B cell (primary cell): ENCODE measurements at regions not wholly inside any gene's neighbourhood (a gene's known extent, or its start where the extent isn't known, plus 50 kb on each side); places are given as distances from the start of the nearest gene placed in this dataset.
"Not testable (repeated sequence)": the region's sequence is repeated elsewhere in the genome, so short reads cannot be mapped to it uniquely, and the experiment has no call there.

Experiments used
- EZH2 ChIP-seq: IDR thresholded peaks from 2 replicates; pipeline ENCODE4 v1.6.1; 2012; ENCODE audit warnings: borderline replicate concordance, low read depth, mild to moderate bottlenecking, moderate library complexity, low read length; ENCODE audit not compliant: insufficient read depth, poor library complexity, severe bottlenecking
- TF ChIP-seq, protein P1 (sequence below): fragments of 200-600 bp; IDR thresholded peaks from one replicate; pipeline ENCODE4 v1.8.0; 2022; ENCODE audit warnings: antibody characterized with exemption, mild to moderate bottlenecking

- TF ChIP-seq, protein P1, sequence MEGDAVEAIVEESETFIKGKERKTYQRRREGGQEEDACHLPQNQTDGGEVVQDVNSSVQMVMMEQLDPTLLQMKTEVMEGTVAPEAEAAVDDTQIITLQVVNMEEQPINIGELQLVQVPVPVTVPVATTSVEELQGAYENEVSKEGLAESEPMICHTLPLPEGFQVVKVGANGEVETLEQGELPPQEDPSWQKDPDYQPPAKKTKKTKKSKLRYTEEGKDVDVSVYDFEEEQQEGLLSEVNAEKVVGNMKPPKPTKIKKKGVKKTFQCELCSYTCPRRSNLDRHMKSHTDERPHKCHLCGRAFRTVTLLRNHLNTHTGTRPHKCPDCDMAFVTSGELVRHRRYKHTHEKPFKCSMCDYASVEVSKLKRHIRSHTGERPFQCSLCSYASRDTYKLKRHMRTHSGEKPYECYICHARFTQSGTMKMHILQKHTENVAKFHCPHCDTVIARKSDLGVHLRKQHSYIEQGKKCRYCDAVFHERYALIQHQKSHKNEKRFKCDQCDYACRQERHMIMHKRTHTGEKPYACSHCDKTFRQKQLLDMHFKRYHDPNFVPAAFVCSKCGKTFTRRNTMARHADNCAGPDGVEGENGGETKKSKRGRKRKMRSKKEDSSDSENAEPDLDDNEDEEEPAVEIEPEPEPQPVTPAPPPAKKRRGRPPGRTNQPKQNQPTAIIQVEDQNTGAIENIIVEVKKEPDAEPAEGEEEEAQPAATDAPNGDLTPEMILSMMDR: not testable (repeated sequence)
- TF ChIP-seq EZH2: not testable (repeated sequence)
Observed at GRCh38 chr14:45551240-45551820, 298.3 kb upstream of the MIS18BP1 start.
